ENCODE measurements at regions not wholly inside any gene's neighbourhood (a gene's known extent, or its start where the extent isn't known, plus 50 kb on each side); places are given as distances from the start of the nearest gene placed in this dataset.
"Not testable (repeated sequence)": the region's sequence is repeated elsewhere in the genome, so short reads cannot be mapped to it uniquely, and the experiment has no call there.

- DNase-seq, result no peak
Measured at GRCh38 chr9:82117026-82117811, 128.6 kb downstream of the SPATA31D1 start.

DNA sequence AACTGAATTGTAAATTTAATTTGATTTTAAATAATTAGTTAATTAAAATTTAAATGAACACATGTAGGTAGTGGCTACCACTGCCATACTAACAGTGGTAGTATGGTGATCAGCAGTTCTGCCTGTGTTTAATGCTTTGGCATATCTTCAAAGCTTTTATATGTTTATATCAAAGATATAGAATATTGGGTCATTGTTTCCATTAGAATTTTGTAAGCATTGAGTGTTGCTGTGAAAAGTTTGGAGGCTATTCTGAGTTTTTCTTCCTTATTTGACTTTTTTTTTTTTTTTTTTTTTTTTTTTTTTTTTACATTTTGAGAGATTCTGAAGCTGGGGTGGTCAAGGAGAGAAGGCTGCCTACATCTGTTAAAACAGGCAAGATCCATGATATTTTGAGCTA, 134.2 kb downstream of the SPATA31D1 start:
- DNase-seq, result no peak

DNA sequence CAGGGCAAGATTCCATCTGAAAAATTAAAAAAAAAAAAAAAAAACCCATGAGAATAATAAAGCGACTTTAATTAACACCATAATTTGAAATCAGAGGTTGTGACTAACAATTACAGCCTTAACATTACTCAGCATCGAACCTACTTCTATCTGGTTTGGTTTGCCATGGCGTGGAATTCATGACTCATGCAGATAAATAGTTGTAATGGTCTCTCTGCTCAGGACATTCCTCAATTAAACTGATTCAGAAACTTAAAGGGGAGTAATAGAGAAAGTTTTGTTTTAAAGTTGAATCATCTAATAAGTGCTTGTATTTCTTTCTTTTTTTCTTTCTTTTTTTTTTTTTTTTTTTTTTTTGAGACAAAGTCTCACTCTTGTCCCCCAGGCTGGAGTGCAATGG, 135.5 kb downstream of the SPATA31D1 start:
- no peak for DNase-seq

- DNase-seq, result peak in 3 of 4 experiments; percentile 21 to 40 (median 29)
Measured at GRCh38 chr9:82126256-82126655, 137.7 kb downstream of the SPATA31D1 start.

- DNase-seq, result peak in 2 of 4 experiments; percentile 6 to 15
Measured at GRCh38 chr9:82127465-82127864, 138.9 kb downstream of the SPATA31D1 start.

DNA sequence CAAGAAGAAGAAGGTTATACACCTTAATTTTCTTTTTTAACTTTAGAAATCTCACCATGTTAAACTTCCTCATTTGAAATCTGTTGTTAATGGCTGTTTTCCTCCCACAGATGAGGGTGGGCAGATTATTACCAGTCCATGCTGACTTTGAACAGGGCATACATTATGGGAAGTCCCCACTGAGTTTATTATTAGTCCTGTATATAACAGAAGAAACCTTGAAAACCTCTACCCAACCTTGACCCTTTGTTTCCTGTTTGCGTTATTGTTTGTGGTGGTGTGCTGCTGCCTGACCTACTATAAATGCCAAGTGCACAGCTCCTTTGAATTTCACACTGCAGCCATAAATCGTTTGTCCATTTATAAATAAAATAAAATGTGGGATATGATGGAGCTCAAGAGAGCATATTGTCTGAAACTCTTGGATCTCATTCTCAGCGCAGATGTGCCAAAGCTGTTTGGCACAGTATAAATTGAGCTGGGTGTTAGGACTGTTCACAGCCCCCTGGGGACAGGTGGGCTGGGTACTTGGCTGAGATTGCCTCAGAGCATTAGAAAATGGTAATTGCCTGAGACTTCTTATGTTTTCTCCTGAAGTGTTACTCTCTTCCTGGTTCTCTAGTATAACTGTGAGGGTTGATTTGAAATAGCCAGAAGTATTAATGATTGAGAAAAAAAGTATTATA, 139.6 kb downstream of the SPATA31D1 start:
- DNase-seq, result peak; percentile 17 to 75 (median 52)

DNA sequence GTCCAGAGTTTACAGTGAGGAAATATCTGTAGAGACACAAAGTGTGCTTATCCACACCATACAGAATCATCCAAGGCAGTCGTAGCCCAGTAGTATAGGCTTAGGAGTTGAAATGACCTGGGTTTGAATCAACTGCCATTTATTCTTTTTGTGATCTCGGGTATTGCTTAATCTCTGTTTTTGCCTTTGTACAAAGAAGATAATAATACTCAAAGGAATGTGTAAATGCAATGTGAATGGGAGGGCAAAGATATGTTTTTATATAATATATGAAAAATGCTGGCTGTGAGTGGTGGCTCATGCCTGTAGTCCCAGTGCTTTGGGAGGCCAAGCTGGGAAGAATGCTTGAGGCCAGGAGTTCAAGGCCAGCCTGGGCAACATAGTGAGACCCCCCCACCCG, 141.1 kb downstream of the SPATA31D1 start:
- no peak for DNase-seq

DNA sequence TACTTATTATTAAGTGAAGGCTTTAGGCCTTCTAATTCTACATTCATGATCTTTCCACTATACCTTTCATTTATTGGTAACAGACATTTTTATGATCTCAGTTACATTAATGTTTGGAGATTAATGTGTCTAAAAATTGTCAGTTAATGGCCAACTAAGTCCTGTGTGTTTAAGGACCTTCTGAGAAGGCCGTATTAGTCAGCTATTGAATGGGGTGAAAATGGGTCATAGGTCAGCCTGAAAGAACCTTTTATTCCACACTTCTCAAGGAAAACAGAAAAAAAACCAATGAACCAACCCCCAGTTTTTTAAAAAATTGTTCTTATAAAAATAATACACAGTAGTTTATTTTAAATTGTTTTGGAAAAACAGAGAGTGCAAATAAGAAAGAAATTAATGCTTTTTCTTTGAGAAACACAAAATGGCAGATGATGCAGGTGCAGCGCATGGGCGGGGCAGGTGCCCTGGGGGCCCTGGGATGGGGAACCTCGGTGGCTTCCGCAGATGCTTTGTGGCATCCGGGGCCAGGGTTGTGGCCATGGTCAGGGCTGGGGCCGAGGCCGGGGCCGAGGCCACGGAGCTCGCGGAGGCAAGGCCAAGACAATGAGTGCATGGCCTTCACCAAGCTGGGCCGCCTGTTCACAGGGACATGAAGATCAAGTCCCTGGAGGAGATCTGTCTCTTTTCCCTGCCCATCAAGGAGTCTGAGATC, 141.9 kb downstream of the SPATA31D1 start:
- peak in 1 of 4 experiments; percentile 7 for DNase-seq

DNA sequence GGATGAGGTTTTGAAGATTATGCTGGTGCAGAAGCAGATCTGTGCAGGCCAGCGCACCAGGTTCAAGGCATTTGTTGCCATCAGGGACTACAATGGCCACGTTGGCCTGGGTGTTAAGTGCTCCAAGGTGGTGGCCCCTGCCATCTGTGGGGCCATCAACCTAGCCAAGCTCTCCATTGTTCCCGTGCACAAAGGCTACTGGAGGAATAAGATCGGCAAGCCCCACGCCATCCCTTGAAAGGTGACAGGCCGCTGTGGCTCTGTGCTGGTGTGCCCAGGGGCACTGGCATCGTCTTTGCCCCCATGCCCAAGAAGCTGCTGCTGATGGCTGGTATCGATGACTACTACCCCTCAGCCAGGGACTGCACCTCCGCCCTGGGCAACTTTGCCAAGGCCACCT, 142.5 kb downstream of the SPATA31D1 start:
- no peak for DNase-seq

- no peak for DNase-seq
Measured at GRCh38 chr9:82132024-82132423, 143.5 kb downstream of the SPATA31D1 start.

DNA sequence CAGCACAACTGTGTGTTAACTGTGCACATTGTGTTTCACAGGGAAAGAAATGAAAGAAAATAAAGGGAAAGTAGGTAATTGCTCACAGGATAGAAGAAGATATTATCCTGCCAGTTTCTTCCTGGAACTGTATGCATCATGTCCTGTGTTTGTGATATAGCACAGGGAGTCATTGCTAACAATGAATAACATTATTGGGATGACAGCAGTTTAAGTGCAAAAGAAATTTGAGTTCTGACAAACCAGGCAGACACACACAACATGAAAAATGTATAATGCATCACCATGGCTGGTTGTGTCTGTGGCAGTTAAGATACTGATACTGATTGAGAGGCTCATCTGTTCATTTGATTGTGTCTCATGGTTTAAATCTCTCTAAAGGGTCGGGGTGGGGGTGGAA, 145.4 kb downstream of the SPATA31D1 start:
- DNase-seq, result no peak

DNA sequence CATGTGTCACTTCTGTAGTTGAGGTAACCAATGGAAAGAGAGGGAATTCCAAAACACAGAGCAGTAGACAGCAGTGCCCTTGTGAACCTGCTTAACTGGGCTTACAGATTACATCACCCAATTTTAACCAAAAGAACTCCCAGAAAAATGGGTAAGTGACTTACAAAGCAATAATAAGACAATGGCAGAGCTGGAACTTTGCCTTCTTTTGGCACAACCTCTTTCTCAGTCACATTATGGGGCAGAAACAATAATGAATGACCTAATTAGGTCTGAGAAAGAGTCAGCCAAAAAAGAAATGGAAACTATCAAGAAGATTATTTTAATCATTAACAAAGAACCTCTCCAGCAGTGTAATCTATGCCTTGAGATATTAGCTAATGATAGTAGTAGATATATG, 146.5 kb downstream of the SPATA31D1 start:
- DNase-seq, result no peak

DNA sequence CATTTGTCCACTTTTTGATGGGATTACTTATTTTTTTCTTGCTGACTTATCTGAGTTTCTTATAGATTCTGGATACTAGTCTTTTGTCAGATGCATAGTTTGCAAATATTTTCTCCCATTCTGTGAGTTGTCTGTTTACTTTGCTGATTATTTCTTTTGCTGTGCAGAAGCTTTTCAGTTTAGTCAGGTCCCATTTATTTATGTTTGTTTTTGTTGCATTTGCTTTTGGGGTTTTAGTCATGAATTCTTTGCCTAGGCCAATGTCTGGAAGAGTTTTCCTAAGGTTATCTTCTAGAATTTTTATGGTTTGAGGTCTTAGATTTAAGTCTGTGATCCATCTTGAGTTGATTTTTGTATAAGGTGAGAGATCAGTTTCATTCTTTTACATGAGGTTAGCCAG, 149.5 kb downstream of the SPATA31D1 start:
- DNase-seq, result not testable (repeated sequence)

GRCh38 chr9:82140471-82140870, 151.9 kb downstream of the SPATA31D1 start:
- DNase-seq, result no peak

DNA sequence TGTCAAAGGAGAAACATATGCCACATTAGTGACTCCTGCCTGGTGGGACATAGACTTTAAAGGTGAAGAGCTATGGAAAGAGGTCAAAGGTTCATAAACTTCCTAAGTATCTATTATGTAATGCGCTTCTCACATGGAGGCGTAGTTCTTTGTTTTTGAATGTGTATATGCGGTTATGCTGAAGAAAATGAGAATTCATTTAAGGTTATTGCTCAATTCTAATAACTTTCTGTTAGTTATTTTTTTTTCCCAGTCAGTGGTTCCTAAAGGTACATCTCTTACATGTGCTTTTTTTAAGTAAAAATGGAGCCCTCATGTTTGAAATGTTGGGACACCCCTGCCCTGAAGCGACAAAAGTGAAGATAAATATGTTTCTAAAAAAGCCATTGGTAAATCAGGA, 156.2 kb downstream of the SPATA31D1 start:
- DNase-seq, result no peak

DNA sequence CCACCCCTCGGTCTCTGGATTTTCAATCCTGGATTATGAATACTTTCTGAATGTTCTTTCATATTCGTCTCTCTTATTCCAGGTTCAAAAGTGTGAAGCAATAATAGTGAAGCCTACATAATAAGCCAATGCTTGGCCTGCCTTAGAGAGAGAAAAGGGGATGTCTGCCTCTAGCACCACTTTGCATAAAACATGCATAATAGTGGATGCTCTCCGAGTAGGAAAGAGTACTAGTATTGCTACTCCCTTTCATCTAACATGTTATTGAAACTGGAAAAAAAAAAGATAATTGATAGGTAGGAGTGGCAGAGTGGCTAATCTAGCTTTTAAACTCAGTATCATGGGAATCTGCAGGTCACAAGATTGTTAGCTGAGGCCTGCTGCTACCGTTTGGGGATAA, 158.1 kb downstream of the SPATA31D1 start:
- no peak for DNase-seq

GRCh38 chr9:82147798-82148425, 159.3 kb downstream of the SPATA31D1 start:
- DNase-seq, result no peak

- no peak for DNase-seq
Measured at GRCh38 chr9:82148426-82148810, 159.8 kb downstream of the SPATA31D1 start.

DNA sequence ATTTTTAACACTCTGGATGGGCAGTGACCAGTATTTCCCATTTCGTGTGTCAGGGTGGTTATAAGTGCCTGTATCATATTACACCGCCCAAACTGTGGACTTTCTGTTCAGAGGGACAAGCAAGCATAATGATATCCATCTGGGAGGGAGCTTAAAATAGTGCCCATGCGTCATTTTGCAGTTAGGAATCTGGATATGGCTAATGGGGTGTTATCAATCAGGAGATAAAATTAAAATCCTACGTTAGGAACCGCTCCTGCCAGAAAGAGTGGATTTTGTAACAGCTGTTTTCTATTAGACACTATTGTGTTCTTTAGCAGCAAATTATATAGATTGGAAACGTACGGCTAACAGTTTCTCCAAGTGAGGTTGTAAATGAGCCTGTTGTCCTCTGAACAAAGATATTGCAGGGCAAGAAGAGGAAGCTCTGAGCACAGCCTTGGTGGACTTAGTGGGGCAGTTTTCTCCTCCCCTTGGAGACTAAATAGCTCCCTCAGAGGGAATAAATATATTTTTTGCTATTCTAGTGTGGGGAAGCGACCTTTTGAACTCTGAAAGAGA, 160.4 kb downstream of the SPATA31D1 start:
- no peak for DNase-seq

GRCh38 chr9:82149501-82149946, 161.0 kb downstream of the SPATA31D1 start:
- no peak for DNase-seq

- DNase-seq, result no peak
Measured at GRCh38 chr9:82152181-82152580, 163.6 kb downstream of the SPATA31D1 start.

DNA sequence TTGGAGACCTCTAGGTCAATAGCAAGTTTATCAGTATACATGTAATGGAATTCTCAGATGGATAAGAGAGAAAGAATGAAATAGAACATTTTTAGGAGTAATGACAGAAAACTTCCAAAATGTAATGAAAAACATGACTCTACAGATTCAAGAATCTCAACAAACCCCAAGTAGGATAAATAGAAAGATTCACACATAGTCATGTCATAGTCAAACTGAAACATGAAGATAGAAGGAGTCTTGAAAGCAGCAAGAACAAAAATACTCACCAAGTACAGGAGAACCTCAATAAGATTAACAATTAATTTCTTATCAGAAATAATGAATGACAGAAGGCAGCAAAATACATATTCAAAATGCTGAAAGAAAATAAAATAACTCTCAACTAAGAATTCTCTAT, 164.5 kb downstream of the SPATA31D1 start:
- no peak for DNase-seq

DNA sequence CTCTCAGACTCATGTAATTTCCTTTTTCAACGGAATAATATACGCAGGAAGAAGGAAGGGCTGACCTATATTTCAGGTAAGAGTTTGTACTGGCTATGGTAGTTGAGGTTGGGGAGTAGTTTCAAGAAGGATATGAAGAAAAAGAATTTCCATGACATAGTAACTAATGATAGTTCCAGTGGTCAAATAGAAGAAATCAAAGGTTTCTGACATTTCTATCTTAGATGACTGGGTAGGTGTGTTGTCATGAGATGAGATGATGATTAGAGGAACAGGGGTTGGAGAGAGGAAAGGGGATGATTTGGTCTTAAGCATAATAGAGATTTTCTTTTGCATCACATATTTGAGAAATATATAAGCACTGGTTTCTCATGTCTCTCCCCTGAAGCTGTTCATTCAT, 166.0 kb downstream of the SPATA31D1 start:
- no peak for DNase-seq
